Activated T-cell treated with anti-CD3 and anti-CD28 coated beads, Interleukin-2, amount 50 U/mL, for 72 hours (primary cell): ENCODE measurements at regions not wholly inside any gene's neighbourhood (a gene's known extent, or its start where the extent isn't known, plus 50 kb on each side); places are given as distances from the start of the nearest gene placed in this dataset.

Experiments
- ATAC-seq, 2 donors: fragments of 150-1000 bp; cut with Tn5 transposase; replicated peaks in 1 of 2; 2 replicates each; pipeline ENCODE4 v1.10.0; 2021; ENCODE audit warnings: moderate library complexity in 2 of 2, mild to moderate bottlenecking in 1 of 2
- DNase-seq, 2 donors: peaks; one replicate each; pipeline ENCODE4 v3.0.0; 2021 to 2022; ENCODE audit warnings: mixed read lengths in 1 of 2
- H3K27ac Mint-ChIP-seq: one replicate; pipeline ENCODE4 v1.8.0; 2022; ENCODE audit warnings: mild to moderate bottlenecking, moderate library complexity, mixed read lengths
- H3K27me3 Mint-ChIP-seq: one replicate; pipeline ENCODE4 v1.8.0; 2022; ENCODE audit warnings: low read depth, mixed read lengths
- H3K36me3 Mint-ChIP-seq, 2 donors: one replicate each; pipeline ENCODE4 v1.8.0; 2022; ENCODE audit warnings: mixed read lengths in 2 of 2, mild to moderate bottlenecking in 1 of 2; ENCODE audit not compliant: insufficient read depth in 2 of 2
- H3K4me1 Mint-ChIP-seq: one replicate; pipeline ENCODE4 v1.8.0; 2022; ENCODE audit warnings: low read depth, mixed read lengths
- H3K4me3 Mint-ChIP-seq, 2 donors: one replicate each; pipeline ENCODE4 v1.8.0; 2022; ENCODE audit warnings: mild to moderate bottlenecking in 2 of 2, mixed read lengths in 2 of 2, moderate library complexity in 2 of 2
- H3K9me3 Mint-ChIP-seq, 2 donors: one replicate each; pipeline ENCODE4 v1.8.0; 2022; ENCODE audit warnings: mixed read lengths in 2 of 2

- Mint-ChIP-seq H3K4me3 (no peak overlapping the region), H3K27me3 (peaks cover 6% of the 10 kb centered on the region), H3K4me1 (no peaks in the 10 kb centered on the region), H3K27ac (no peak overlapping the region), H3K9me3 (no peaks in the 10 kb centered on the region), H3K36me3 (no peaks in the 10 kb centered on the region)
- ATAC-seq (no peak), DNase-seq (no peak)
Measured at GRCh38 chr11:129324533-129325175, 51.0 kb upstream of the BARX2 start.

DNA sequence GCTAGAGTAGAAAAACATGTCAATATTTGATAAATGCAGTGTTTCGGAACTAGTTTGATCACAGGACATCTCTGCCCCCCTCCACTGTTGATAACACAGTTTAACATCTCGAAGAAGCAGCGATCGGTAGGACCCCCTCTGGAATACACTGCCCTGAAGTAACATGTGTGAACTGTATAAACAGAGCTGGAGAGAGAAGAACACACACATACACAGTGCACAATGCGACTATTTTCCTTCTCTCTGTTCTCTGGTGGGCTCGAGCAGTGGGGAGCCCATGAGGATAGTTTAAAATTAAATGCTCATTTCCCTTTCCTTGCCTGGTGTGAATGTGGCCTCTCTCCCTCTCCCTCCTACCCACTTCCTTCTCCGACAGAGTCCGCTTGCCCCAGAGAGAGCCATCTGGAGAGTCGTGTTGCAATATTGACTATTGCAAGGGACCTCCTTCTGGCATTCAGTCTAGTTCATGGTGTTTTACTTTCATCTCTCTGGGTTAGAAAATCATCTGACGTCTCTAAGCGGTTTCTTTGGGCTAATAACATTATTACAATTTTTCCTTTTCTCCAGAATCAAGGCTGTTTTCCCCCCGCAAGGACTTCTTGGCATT lies 51.6 kb upstream of the BARX2 start:
- Mint-ChIP-seq H3K4me3 (no peak overlapping the region), H3K9me3 (no peaks in the 10 kb centered on the region), H3K36me3 (no peaks in the 10 kb centered on the region)

DNA sequence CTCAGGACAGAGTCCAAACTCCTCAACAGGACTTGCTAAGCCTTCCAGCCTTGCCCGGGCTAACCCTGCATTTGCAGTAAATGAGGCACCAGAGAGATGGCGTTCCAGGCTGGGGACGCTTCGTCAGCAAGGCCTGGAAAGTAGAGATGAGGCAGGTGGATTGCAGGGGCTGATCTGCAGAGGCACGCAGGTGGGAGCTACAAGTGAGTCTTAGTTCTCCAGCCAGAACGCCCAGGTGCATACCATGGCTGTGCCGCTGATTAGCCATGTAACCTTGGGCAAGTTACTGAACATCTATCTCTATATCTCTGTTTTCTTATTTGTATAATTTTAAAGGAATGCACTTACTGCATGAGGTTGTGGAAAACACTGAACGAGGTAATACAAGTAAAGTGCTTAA lies 52.7 kb upstream of the BARX2 start:
- H3K27ac Mint-ChIP-seq: no peak overlapping the region
- no peak for ATAC-seq
- no peaks in the 10 kb centered on the region for H3K36me3 Mint-ChIP-seq
- H3K27me3 Mint-ChIP-seq: peaks cover 1% of the 10 kb centered on the region
- H3K4me1 Mint-ChIP-seq: no peaks in the 10 kb centered on the region
- DNase-seq: no peak
- no peak overlapping the region for H3K4me3 Mint-ChIP-seq
- H3K9me3 Mint-ChIP-seq: no peaks in the 10 kb centered on the region

More for the DNA sequence above, 51.6 kb upstream of the BARX2 start:
- DNase-seq (no peak), ATAC-seq (no peak)
- H3K4me1 Mint-ChIP-seq: no peaks in the 10 kb centered on the region
- H3K27me3 Mint-ChIP-seq: peaks cover 6% of the 10 kb centered on the region
- no peak overlapping the region for H3K27ac Mint-ChIP-seq

- DNase-seq (no peak), ATAC-seq (no peak)
- no peak overlapping the region for H3K27ac Mint-ChIP-seq
- no peaks in the 10 kb centered on the region for H3K4me1 Mint-ChIP-seq
- H3K36me3 Mint-ChIP-seq: no peaks in the 10 kb centered on the region
- H3K9me3 Mint-ChIP-seq: no peaks in the 10 kb centered on the region
- no peaks in the 10 kb centered on the region for H3K27me3 Mint-ChIP-seq
- no peak overlapping the region for H3K4me3 Mint-ChIP-seq
Measured at GRCh38 chr11:129321076-129321475, 54.6 kb upstream of the BARX2 start.

DNA sequence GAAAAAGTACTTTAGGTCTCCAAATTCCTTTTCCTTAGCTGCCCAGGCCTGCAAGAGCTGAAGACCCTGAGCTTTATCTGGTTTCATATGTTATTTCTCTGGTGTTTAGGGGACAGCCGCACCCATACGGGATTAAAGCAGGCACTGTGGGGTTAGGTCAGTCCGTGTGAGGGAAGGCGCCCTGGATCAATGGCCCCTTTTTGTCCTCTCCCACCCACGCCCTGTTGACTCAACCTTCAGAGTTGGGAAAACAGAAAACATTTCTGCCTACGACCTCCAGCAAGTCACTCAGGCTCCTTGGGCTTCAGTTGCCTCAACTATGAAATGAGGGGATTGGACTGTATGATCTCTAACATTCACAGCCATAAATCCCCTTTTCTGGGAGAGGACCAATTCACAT lies 55.2 kb upstream of the BARX2 start:
- Mint-ChIP-seq H3K27me3 (no peaks in the 10 kb centered on the region), H3K9me3 (no peaks in the 10 kb centered on the region), H3K4me1 (no peaks in the 10 kb centered on the region), H3K27ac (no peak overlapping the region), H3K36me3 (no peaks in the 10 kb centered on the region), H3K4me3 (no peak overlapping the region)
- DNase-seq (no peak), ATAC-seq (no peak)

DNA sequence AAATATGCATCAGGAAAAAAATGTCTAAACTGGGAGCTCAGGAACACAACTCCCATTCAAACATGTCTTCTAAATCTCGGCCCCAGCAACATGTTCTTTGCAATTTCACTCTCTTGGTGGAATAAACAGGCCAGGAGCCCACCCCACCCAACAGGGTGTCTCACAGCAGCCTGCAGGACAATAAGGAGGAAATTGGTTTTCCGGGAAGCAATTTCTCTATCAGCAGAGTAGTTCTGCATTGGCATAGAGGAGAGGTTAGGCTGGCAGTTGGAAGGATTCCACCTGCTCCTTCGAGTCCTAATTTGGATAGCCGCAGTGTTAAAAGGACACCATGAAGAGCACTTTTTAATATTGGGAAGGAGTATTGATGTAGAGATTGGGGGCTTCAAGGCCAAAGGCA lies 55.9 kb upstream of the BARX2 start:
- H3K36me3 Mint-ChIP-seq: no peaks in the 10 kb centered on the region
- no peaks in the 10 kb centered on the region for H3K27me3 Mint-ChIP-seq
- DNase-seq: no peak
- no peaks in the 10 kb centered on the region for H3K9me3 Mint-ChIP-seq
- no peak for ATAC-seq
- no peak overlapping the region for H3K27ac Mint-ChIP-seq
- H3K4me3 Mint-ChIP-seq: no peak overlapping the region
- H3K4me1 Mint-ChIP-seq: no peaks in the 10 kb centered on the region

DNA sequence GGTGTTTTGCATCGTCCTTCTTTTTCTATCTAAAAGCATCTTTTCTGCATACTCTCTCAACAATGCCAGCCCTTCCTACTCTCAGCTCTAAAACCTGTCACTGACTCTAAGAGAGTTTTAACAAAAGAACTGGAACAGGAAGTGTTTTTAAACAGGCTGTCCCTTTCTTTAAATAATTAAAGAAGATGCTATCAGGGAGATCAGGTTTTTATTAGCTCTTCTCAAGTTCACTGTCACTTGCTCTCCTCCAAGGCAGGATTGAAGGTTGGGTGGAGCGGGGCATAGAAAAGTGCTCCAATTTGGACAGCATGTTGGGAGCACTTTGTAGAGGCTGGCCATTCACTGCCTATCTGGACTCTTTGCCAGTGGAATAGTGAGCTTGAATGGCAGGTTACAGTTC lies 56.4 kb upstream of the BARX2 start:
- H3K36me3 Mint-ChIP-seq: no peaks in the 10 kb centered on the region
- H3K27me3 Mint-ChIP-seq: no peaks in the 10 kb centered on the region
- DNase-seq (no peak), ATAC-seq (no peak)
- H3K4me3 Mint-ChIP-seq: no peak overlapping the region
- H3K27ac Mint-ChIP-seq: no peak overlapping the region
- no peaks in the 10 kb centered on the region for H3K9me3 Mint-ChIP-seq
- no peaks in the 10 kb centered on the region for H3K4me1 Mint-ChIP-seq

- Mint-ChIP-seq H3K27ac (no peak overlapping the region), H3K9me3 (no peaks in the 10 kb centered on the region), H3K27me3 (no peaks in the 10 kb centered on the region), H3K4me1 (no peaks in the 10 kb centered on the region), H3K4me3 (no peak overlapping the region), H3K36me3 (no peaks in the 10 kb centered on the region)
- ATAC-seq: no peak
- DNase-seq: no peak
Measured at GRCh38 chr11:129317571-129317970, 58.1 kb upstream of the BARX2 start.

DNA sequence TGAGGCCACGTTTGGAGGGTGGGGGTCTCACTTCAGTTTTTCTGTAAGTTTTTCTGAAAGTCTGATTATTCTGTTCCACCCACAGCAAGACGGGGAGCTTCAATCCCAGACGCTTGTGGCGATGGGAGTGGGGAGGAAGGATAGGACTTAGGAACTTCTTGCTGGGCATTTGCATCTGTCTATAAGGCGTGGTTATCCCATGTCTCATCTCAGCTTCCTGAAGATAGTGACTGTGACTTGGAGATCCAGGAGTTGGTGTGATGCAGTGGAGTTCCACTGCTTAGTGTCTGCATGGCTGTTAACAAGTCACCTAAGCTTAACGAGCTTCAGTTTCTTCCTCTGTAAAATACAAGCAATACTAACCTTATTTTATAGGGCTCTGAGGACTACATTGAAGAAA lies 58.9 kb upstream of the BARX2 start:
- Mint-ChIP-seq H3K4me1 (no peaks in the 10 kb centered on the region), H3K9me3 (no peaks in the 10 kb centered on the region), H3K27me3 (no peaks in the 10 kb centered on the region), H3K27ac (no peak overlapping the region), H3K36me3 (no peaks in the 10 kb centered on the region), H3K4me3 (no peak overlapping the region)
- ATAC-seq (no peak), DNase-seq (no peak)

DNA sequence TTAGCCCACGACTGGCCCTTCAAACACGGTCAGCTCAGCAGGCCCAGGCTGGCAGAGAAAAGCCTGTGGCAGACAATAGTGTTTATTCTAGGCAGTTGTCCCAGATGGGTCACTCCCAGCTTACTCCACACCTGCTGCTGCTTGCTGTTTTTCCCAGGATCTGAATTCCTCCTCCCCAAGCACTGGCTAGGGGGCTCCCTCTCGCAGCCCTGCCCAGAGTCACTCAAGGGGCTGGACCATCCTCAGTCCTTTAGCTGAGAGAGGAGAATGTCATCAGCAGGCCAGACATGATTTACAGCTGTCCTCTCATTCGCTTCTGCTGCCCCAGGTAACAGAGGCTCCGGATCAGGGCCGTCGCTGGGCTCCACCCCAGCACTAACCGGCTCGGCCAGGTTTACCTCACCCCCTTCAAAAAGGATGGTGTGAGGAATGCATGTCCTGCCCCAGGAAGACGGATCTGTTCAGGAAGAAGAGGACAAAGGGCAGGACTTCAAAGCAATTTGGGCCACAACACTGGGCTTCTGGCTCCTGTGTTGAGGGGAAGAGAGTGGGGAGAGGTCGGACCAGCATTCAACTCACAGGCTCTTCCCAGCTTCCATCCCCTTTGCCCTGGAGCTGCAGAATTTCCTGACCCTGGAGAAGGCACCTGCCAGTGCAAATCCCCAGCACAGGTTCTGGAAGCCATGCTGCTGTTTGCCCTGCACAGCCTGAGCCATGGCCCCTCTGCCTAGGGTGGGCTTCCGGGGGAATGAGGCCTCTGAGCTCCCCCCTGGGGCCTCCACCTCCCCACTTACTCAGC lies 59.7 kb upstream of the BARX2 start:
- H3K27me3 Mint-ChIP-seq: no peaks in the 10 kb centered on the region
- no peaks in the 10 kb centered on the region for H3K9me3 Mint-ChIP-seq
- no peaks in the 10 kb centered on the region for H3K36me3 Mint-ChIP-seq
- no peak overlapping the region for H3K4me3 Mint-ChIP-seq
- ATAC-seq (no peak), DNase-seq (no peak)
- H3K27ac Mint-ChIP-seq: no peak overlapping the region
- no peaks in the 10 kb centered on the region for H3K4me1 Mint-ChIP-seq

GRCh38 chr11:129314371-129314770 lies 61.3 kb upstream of the BARX2 start:
- H3K36me3 Mint-ChIP-seq: no peaks in the 10 kb centered on the region
- H3K27ac Mint-ChIP-seq: no peak overlapping the region
- DNase-seq (no peak), ATAC-seq (no peak)
- no peak overlapping the region for H3K4me3 Mint-ChIP-seq
- H3K27me3 Mint-ChIP-seq: no peaks in the 10 kb centered on the region
- H3K4me1 Mint-ChIP-seq: no peaks in the 10 kb centered on the region
- no peaks in the 10 kb centered on the region for H3K9me3 Mint-ChIP-seq

DNA sequence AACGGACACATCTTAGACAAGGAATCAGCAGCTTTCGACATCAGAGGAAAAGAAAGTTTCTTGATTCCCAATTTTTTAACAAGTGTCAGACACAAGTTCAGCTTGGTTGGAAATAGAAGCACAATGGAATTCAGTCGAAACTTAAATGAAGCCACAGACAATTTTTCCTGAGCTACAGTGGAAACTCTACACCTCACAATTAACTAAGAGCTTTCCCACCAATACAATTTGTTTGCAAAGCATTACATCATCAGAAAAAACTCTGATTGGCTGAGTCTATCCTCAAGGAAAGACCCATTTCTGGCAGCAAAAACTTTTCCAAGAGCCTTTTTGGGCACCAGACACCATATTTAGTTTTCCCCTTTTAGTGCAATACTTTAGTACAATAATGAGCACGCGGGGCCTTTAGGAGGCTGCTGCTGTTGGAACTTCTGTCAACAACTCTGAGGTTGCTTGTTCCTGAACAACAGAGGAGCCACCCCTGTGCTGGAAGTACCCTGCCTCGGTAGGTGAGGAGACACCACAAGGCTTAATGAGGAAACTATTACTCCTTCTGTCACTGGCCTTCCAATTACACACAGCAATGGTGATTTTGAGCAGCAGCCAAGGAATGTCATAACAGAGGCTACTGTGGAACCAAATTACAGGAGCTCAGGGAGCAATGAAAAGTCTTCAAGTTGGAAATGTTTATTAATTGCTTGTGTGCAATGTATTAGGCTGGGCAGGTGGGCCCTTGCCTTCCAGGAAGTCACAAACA lies 61.9 kb upstream of the BARX2 start:
- Mint-ChIP-seq H3K36me3 (no peaks in the 10 kb centered on the region), H3K9me3 (no peaks in the 10 kb centered on the region), H3K4me3 (no peak overlapping the region)

More for the DNA sequence above, 61.9 kb upstream of the BARX2 start:
- peaks cover under 1% of the 10 kb centered on the region for H3K27me3 Mint-ChIP-seq
- H3K4me1 Mint-ChIP-seq: no peaks in the 10 kb centered on the region
- no peak for ATAC-seq
- no peak overlapping the region for H3K27ac Mint-ChIP-seq
- DNase-seq: no peak
